ENCODE measurements at regions not wholly inside any gene's neighbourhood (a gene's known extent, or its start where the extent isn't known, plus 50 kb on each side); places are given as distances from the start of the nearest gene placed in this dataset.

DNA sequence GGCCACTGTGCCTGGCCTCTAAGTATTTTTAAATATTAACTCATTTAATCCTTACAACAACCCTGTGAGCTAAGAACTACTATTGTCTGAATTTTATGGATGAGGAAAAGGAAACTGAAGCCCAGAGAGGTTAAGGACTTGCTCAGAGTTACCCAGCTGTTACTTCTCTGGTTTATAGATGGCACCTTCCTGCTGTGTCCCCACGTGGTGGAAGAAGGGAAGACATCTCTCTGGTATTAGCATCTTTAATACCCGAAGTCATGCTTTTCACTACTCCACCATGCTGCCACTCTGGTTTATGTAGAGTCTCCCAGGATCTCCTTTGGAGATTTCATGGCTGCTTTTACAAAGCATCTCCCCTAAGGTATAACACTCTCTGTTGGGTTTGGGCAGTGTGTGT, 105.5 kb upstream of the MKLN1 start:
- peaks cover 12% of the 10 kb centered on the region for H3K4me1 Mint-ChIP-seq
- no peak overlapping the region for H3K4me3 Mint-ChIP-seq
- H3K27me3 Mint-ChIP-seq = no peaks in the 10 kb centered on the region
- H3K9me3 ChIP-seq (ENCODE audit: control insufficient read depth, low read length, poor library complexity, severe bottlenecking) = no peaks in the 10 kb centered on the region
- ATAC-seq = no peak
- no peaks in the 10 kb centered on the region for H3K36me3 Mint-ChIP-seq (ENCODE audit: low read depth)
- no peak overlapping the region for H3K27ac Mint-ChIP-seq
- no peak for DNase-seq

DNA sequence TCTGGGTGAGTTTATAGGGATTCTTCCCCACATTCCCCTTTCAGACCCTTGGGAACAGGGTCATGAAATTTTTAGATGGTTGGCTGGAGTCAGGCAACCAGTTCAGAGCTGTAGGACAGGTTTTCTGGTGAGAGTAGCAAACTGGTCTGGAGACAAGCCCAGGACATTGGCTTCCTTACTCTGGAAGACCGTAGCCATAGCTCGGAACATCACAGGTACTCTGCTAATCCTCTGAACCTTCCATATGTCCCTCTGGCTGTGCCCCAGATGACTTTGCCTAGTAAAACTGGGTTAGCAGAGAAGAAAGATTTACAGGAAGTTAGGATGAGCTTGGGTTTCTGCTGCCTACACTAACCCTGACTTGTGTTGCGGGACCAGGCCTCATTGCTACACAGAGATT, 104.5 kb upstream of the MKLN1 start:
- H3K36me3 Mint-ChIP-seq (ENCODE audit: low read depth) = no peaks in the 10 kb centered on the region
- DNase-seq = no peak
- no peaks in the 10 kb centered on the region for H3K9me3 ChIP-seq (ENCODE audit: control insufficient read depth, low read length, poor library complexity, severe bottlenecking)
- H3K27ac Mint-ChIP-seq = no peak overlapping the region
- H3K4me1 Mint-ChIP-seq = peaks cover 12% of the 10 kb centered on the region
- H3K4me3 Mint-ChIP-seq = no peak overlapping the region
- no peak for ATAC-seq
- no peaks in the 10 kb centered on the region for H3K27me3 Mint-ChIP-seq

DNA sequence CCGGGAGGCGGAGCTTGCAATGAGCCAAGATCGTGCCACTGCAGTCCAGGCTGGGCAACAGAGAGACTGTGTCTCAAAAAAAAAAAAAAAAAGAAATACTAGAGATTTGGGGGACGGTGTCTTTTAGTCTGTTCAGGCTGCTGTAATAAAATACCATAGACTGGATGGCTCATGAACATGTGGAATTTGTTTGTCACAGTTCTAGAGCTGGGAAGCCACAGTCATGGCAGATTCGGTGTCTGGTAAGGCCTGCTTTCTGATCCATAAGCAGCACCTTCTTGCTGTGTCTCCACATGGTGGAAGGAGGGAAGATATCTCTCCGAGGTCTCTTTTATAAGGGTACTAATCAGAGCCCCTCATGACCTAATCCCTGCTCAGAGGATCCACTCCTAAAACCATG, 102.7 kb upstream of the MKLN1 start:
- H3K27ac Mint-ChIP-seq = no peak overlapping the region

DNA sequence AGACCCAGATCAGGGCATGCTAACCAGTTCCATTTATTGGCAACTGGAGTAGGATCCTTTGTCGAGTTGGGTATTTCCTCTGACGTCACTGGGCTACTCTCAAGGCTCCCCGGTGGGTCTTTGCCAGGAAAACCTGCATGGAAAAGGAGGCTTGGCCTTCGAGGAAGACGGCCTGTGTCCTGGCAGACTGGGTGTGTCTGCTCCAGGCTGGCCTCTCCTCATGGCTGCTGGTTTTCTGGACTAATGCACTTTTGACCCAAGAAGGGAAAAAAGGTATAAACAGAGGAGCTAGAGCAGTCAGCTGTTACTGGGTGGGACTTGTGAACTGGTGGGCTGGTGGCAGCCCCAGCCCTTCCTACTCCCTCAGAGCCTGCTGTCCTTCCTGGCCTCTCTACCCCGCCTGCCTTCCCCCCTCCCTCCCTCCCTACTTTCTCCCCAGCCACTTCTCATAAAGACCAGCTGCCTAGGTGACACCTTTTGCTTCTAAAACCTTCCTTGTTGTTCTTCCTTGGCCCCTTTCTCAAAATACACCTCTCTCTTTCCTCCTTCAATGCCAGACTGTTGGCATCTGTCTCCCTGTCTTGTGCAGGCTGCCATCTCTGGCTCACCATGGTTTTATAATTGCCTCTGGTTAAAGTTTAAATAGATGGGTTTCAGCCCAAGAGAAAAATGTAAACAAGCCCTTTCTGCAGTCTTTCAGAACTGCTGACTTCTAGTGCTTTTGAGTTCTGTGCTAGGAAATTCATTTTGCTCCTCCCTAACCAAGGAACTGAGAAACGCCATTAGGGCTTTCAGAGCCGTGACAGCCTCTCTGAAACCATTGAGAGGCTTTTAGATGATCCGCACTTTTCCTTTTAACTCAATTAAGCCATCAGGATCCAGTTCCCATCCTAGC, 101.8 kb upstream of the MKLN1 start:
- no peak overlapping the region for H3K4me3 Mint-ChIP-seq

More for the DNA sequence above, 102.7 kb upstream of the MKLN1 start:
- Mint-ChIP-seq H3K27me3 (no peaks in the 10 kb centered on the region), H3K36me3 (ENCODE audit: low read depth) (no peaks in the 10 kb centered on the region), H3K4me1 (peaks cover 13% of the 10 kb centered on the region), H3K4me3 (no peak overlapping the region)
- H3K9me3 ChIP-seq (ENCODE audit: control insufficient read depth, low read length, poor library complexity, severe bottlenecking) = no peaks in the 10 kb centered on the region
- no peak for DNase-seq
- ATAC-seq = no peak

DNA sequence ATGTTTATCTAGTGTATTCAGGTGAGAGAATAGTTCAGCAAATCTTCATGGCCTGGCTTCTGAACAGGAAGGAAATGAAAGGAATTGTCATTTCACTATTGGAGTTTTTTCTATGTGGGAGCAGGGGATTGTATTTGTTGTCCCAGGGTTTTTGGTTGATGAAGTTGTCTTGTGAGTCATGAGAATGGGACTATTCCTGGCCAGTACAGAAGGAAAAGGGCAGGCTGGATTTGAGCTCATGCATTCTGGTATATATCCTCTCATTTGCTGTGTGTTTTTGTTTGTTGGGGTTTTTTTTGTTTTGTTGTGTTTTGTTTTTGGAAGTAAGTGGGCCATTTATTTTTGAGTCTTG, 101.2 kb upstream of the MKLN1 start:
- Mint-ChIP-seq H3K36me3 (ENCODE audit: low read depth) (no peaks in the 10 kb centered on the region), H3K27ac (peak overlapping the region; percentile 39), H3K4me3 (no peak overlapping the region), H3K4me1 (peaks cover 20% of the 10 kb centered on the region), H3K27me3 (no peaks in the 10 kb centered on the region)
- no peaks in the 10 kb centered on the region for H3K9me3 ChIP-seq (ENCODE audit: control insufficient read depth, low read length, poor library complexity, severe bottlenecking)
- ATAC-seq (no peak), DNase-seq (no peak)

More for the DNA sequence above, 101.8 kb upstream of the MKLN1 start:
- Mint-ChIP-seq H3K36me3 (ENCODE audit: low read depth) (no peaks in the 10 kb centered on the region), H3K4me1 (peaks cover 15% of the 10 kb centered on the region), H3K27ac (peak overlapping the region; percentile 39), H3K27me3 (no peaks in the 10 kb centered on the region)
- DNase-seq (no peak), ATAC-seq (no peak)
- no peaks in the 10 kb centered on the region for H3K9me3 ChIP-seq (ENCODE audit: control insufficient read depth, low read length, poor library complexity, severe bottlenecking)

DNA sequence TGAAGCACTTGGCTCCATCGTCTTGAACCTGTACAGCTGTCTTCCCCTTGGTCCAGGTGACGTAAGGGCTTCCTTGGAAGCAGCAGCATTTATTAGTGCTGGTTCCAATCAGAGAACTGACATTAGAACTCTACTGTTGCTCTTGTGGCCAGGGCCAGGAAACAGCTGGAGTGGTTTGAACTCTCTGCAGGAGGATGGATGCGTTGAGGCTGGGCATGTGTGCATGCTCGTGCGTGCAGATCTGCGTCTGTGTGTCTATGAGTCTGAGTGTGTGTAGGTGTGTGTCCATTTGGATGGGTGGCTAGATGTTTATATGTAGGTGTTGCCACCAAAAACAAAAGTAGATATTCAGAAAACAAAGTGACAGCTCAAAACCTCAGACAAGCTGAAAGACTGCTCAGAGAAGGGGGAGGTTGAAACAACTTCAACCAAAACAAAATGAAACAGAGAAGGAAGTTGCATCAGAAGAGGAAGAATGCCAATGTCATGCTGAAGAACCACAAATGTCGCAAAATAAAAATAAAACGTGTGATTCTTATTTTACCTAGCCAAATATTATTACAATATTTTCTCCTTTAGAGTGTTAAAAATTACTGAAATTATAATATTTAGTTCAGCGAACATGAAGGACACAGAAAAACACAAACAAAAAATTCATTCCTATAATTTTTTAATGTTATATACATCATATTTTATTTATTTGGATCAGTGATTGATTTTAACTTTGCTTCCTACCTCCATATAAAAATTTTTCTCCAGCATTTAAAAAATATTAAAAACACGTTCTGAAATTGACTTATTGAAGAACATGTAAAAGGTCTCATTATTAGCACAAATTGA, 96.1 kb upstream of the MKLN1 start:
- Mint-ChIP-seq H3K36me3 (ENCODE audit: low read depth) (no peaks in the 10 kb centered on the region), H3K27me3 (no peaks in the 10 kb centered on the region), H3K4me1 (peaks cover 32% of the 10 kb centered on the region), H3K27ac (peak overlapping the region; percentile 95), H3K4me3 (peak overlapping the region; percentile 86)
- ATAC-seq (peak; percentile 77), DNase-seq (peak; percentile 15 to 40 (median 31))
- no peaks in the 10 kb centered on the region for H3K9me3 ChIP-seq (ENCODE audit: control insufficient read depth, low read length, poor library complexity, severe bottlenecking)

DNA sequence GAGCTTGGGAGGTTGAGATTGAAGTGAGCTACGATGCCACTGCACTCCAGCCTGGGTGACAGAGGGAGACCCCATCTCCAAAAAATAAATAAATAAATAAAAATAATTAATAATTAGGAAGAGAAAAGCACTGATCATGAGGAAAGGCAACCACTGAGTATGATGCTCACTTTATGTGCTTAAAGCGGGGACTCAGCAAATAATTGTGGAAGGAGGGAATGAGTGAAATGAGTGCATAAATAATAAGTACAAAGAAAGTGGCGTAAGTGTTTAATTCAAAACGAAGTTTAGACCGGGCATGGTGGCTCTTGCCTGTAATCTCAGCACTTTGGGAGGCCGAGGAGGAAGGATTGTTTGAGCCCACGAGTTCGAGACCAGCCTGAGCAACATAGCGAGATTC, 94.9 kb upstream of the MKLN1 start:
- H3K27me3 Mint-ChIP-seq = no peaks in the 10 kb centered on the region
- H3K4me1 Mint-ChIP-seq = peaks cover 32% of the 10 kb centered on the region
- H3K36me3 Mint-ChIP-seq (ENCODE audit: low read depth) = no peaks in the 10 kb centered on the region
- ATAC-seq = no peak
- H3K9me3 ChIP-seq (ENCODE audit: control insufficient read depth, low read length, poor library complexity, severe bottlenecking) = no peaks in the 10 kb centered on the region
- H3K27ac Mint-ChIP-seq = peak overlapping the region; percentile 95
- H3K4me3 Mint-ChIP-seq = no peak overlapping the region
- no peak for DNase-seq

DNA sequence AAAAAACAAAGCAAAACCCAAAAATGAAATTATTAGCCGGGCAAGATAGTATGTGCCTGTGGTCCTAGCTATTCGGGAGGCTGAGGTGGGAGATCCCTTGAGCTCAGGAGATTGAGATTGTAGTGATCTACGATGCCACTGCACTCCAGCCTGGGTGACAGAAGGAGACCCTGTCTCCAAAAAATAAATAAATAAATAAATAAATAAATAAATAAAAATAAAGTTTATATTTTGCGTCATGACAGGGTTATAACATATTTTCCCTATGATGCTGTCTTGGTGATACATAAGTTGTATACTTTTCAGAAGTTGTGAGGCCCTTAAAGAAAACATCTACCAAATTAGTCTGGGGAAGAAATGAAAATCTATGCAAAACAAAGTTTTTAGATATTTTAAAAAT, 94.5 kb upstream of the MKLN1 start:
- H3K36me3 Mint-ChIP-seq (ENCODE audit: low read depth) = no peaks in the 10 kb centered on the region
- no peak overlapping the region for H3K27ac Mint-ChIP-seq
- ATAC-seq (no peak), DNase-seq (no peak)
- H3K4me3 Mint-ChIP-seq = no peak overlapping the region
- peaks cover 33% of the 10 kb centered on the region for H3K4me1 Mint-ChIP-seq
- no peaks in the 10 kb centered on the region for H3K9me3 ChIP-seq (ENCODE audit: control insufficient read depth, low read length, poor library complexity, severe bottlenecking)
- no peaks in the 10 kb centered on the region for H3K27me3 Mint-ChIP-seq

DNA sequence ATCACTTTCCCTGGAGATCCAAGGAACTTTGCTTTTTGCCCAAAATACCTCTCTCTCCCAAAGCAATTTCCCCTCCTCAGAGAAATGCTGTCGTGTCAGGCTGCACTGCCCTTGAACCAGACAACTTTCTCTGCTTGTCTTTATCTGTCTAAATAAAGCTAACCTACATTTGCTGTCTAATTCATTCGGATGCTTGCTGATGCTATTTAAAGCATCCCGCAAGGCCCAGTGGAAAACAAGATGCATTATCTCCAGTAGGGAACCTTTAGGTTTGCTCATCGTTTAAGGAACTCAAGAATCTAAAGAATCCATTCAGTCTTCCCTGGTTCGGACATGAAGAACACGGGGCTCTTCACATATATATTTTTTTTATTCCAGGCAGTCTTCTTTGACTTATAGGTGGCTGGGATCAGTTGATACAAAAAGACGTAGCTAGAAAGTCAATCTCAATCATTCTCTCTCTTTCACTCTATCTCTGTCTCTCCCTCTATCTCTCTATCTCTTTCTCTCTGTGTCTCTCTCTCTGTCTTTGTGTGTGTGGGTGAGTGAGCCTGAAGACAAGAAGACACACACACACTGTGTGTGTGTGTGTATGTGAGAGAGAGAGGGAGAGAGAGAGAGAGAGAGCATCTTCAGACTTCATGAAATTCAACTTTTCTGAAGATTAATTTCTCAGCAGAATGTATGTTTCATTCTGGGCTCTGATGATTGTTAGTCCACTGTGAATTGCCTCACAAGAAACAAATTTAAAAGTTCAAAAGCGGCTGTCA, 92.8 kb upstream of the MKLN1 start:
- ATAC-seq = no peak
- no peaks in the 10 kb centered on the region for H3K9me3 ChIP-seq (ENCODE audit: control insufficient read depth, low read length, poor library complexity, severe bottlenecking)
- no peaks in the 10 kb centered on the region for H3K27me3 Mint-ChIP-seq
- DNase-seq = no peak
- H3K27ac Mint-ChIP-seq = peak overlapping the region; percentile 96
- H3K4me1 Mint-ChIP-seq = peaks cover 30% of the 10 kb centered on the region
- H3K36me3 Mint-ChIP-seq (ENCODE audit: low read depth) = no peaks in the 10 kb centered on the region
- peak overlapping the region; percentile 58 for H3K4me3 Mint-ChIP-seq

DNA sequence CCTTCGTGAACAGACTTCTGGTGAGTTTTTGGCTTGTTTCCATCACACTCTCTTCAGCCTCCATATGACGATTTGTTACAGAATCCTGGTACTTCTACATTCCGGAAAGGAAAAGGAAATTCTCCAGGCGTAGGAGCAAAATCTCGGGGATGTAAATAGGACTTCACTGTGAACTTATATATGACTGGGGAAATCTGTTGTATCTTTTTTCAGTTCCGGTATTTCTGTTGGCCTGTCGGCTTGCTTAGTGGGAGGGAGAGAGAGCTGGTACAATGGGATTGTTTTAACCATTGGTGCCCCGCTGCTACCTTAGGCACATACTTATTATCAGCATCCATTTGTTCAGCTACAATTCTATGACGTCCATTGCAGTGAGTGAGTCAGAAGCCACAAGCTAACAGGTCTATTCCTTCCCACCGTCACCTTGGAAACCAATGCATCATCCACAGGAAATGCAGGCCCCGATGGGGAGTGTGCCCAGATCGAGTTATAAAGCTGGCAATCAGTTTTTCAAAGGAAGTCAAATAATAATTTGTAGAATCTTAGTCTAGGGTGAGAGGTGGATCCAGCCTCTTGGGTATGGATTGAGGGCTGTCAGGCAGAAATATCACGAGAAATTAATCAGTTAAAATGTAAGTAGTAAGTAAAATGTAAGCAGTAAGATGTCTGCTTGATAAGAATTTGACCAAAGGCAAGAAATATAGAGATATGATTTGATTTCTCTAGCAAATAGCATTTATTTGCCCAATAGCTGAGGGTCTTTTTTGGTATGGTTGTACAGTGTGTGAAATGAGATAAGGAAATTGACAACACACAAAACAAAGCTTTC, 92.0 kb upstream of the MKLN1 start:
- no peaks in the 10 kb centered on the region for H3K9me3 ChIP-seq (ENCODE audit: control insufficient read depth, low read length, poor library complexity, severe bottlenecking)
- Mint-ChIP-seq H3K27me3 (no peaks in the 10 kb centered on the region), H3K36me3 (ENCODE audit: low read depth) (no peaks in the 10 kb centered on the region), H3K27ac (peak overlapping the region; percentile 96), H3K4me3 (peak overlapping the region; percentile 58), H3K4me1 (peaks cover 28% of the 10 kb centered on the region)
- ATAC-seq = peak; percentile 79
- peak; percentile 28 to 64 (median 61) for DNase-seq

DNA sequence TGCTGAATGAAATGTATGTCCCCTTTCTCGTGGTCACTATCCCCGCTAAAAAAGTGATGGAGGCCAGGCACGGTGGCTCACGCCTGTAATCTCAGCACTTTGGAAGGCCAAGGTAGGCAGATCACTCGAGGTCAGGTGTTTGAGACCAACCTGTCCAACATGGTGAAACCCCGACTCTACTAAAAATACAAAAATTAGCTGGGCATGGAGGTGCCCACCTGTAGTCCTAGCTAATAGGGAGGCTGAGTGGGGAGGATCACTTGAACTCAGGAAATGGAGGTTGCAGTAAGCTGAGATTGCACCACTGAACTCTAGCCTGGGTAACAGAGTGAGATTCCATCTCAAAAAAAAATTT, 91.4 kb upstream of the MKLN1 start:
- no peaks in the 10 kb centered on the region for H3K9me3 ChIP-seq (ENCODE audit: control insufficient read depth, low read length, poor library complexity, severe bottlenecking)

DNA sequence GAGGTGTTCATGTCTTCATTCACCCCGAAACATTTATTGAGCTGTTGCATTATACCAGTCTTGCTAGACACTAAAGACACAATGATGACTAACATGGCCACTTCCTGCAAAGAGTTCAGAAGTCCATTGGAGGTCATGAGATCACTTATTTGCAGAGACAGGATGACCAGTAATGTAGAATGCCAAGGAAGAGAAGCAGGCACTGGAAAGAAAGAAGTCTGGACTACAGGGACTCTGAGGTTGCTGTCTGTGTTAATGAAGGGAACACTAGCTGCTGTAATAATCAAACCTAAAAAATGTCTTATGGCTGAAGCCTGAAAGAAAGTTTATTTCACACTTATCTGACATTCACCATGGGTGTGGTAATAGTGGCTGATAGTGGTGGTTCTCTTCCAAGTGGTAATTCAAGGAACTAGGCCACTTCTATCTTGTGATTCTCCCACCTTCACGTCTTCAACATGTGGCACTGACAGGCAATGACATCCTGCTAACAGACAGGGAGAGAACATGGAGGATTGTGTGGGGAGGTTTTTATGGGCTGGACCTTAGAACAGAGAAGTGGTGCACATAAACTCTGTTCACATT, 89.2 kb upstream of the MKLN1 start:
- no peak overlapping the region for H3K4me3 Mint-ChIP-seq
- peak overlapping the region; percentile 96 for H3K27ac Mint-ChIP-seq
- DNase-seq (no peak), ATAC-seq (no peak)
- H3K36me3 Mint-ChIP-seq (ENCODE audit: low read depth) = no peaks in the 10 kb centered on the region
- H3K27me3 Mint-ChIP-seq = no peaks in the 10 kb centered on the region
- H3K9me3 ChIP-seq (ENCODE audit: control insufficient read depth, low read length, poor library complexity, severe bottlenecking) = no peaks in the 10 kb centered on the region
- peaks cover 21% of the 10 kb centered on the region for H3K4me1 Mint-ChIP-seq

More for the DNA sequence above, 91.4 kb upstream of the MKLN1 start:
- H3K36me3 Mint-ChIP-seq (ENCODE audit: low read depth) = no peaks in the 10 kb centered on the region
- DNase-seq (no peak), ATAC-seq (no peak)
- peak overlapping the region; percentile 46 for H3K4me3 Mint-ChIP-seq
- no peaks in the 10 kb centered on the region for H3K27me3 Mint-ChIP-seq
- peaks cover 25% of the 10 kb centered on the region for H3K4me1 Mint-ChIP-seq
- peak overlapping the region; percentile 96 for H3K27ac Mint-ChIP-seq
